HCT116 (cell line): ENCODE measurements at regions not wholly inside any gene's neighbourhood (a gene's known extent, or its start where the extent isn't known, plus 50 kb on each side); places are given as distances from the start of the nearest gene placed in this dataset.

Experiments
- ATAC-seq: fragments of 200-7000 bp; cut with Tn5 transposase; 2 replicates; pipeline ENCODE4 v1.9.1; 2020; ENCODE audit warnings: mild to moderate bottlenecking, moderate library complexity
- BruUV-seq: library from RNA; stranded (reverse); fragments of 400-500 nt; replicated peaks from 2 replicates; lab custom pipeline; 2021; lab: Mats Ljungman, UMichigan
- CTCF ChIA-PET: fragments of 300-600 bp; sonication (Branson Sonifier 250); formaldehyde crosslinking; loops from one replicate; lab custom pipeline; 2021; ENCODE audit warnings: antibody characterized with exemption; lab: Charles Lee
- POLR2A ChIA-PET: fragments of 300-600, 350-600 bp; sonication (Branson Sonifier 250); formaldehyde crosslinking; loops from one replicate; lab custom pipeline; 2021; ENCODE audit warnings: antibody characterized with exemption; lab: Charles Lee
- RAD21 ChIA-PET, 2 experiments: fragments of 300-600 bp; sonication (Branson Sonifier 250); formaldehyde crosslinking; loops; one replicate each; lab custom pipeline; 2023; ENCODE audit warnings: low total read pairs in 2 of 2; ENCODE audit not compliant: uncharacterized antibody in 2 of 2, unreplicated experiment in 2 of 2, low non-redundant PET in 1 of 2; lab: Charles Lee
- DNase-seq: peaks from one replicate; pipeline ENCODE4 v3.0.0-alpha.2; 2010; ENCODE audit warnings: low read depth, low spot score
- H2AFZ ChIP-seq: fragments of 200-600 bp; shearing (Covaris generic), sonication (generic); 2 replicates; pipeline ENCODE4 v1.6.1; 2017; ENCODE audit warnings: low read depth, mixed run types, mixed read lengths, antibody characterized with exemption, low read length; ENCODE audit not compliant: poor library complexity, severe bottlenecking
- H3K27ac ChIP-seq: 2 replicates; pipeline ENCODE4 v1.5.1; 2012; ENCODE audit warnings: low read depth, low read length
- H3K27me3 ChIP-seq: fragments of 200-600 bp; sonication (generic); 2 replicates; pipeline ENCODE4 v1.6.1; 2016; ENCODE audit warnings: mixed run types, low read length, mixed read lengths; ENCODE audit not compliant: insufficient read depth
- H3K36me3 ChIP-seq, 2 experiments: fragments of 200-500 bp in 1 of 2; fragments of 200-600 bp in 1 of 2; sonication (Bioruptor generic) in 1 of 2; sonication (generic) in 1 of 2; 2 replicates each; pipeline versions ENCODE4 v1.5.1 to v1.6.1; 2014 to 2016; ENCODE audit warnings: low read length in 2 of 2, inconsistent platforms in 1 of 2, mixed read lengths in 1 of 2, mixed run types in 1 of 2; ENCODE audit not compliant: insufficient read depth in 2 of 2, control insufficient read depth in 1 of 2
- H3K4me1 ChIP-seq, 2 experiments: fragments of 200-600 bp in 1 of 2; sonication (generic) in 1 of 2; 2 replicates each; pipeline versions ENCODE4 v1.5.1 to v1.6.1; 2012 to 2017; ENCODE audit warnings: low read length in 2 of 2, inconsistent platforms in 1 of 2, mild to moderate bottlenecking in 1 of 2, mixed read lengths in 1 of 2, mixed run types in 1 of 2, moderate library complexity in 1 of 2; ENCODE audit not compliant: insufficient read depth in 2 of 2, control insufficient read depth in 1 of 2
- H3K4me2 ChIP-seq: fragments of 200-600 bp; sonication (generic); 2 replicates; pipeline ENCODE4 v1.6.1; 2017; ENCODE audit warnings: mixed run types, low read length, mixed read lengths
- H3K4me3 ChIP-seq, 2 experiments: fragments of 200-600 bp in 1 of 2; sonication (generic) in 1 of 2; replicated peaks in 1 of 2; 2 replicates each; pipeline ENCODE4 v1.5.1; 2011 to 2016; ENCODE audit warnings: low read length in 2 of 2, control low read depth in 1 of 2, low read depth in 1 of 2, mild to moderate bottlenecking in 1 of 2, mixed read lengths in 1 of 2, mixed run types in 1 of 2
- H3K79me2 ChIP-seq: fragments of 200-600 bp; sonication (generic); 2 replicates; pipeline ENCODE4 v1.6.1; 2017; ENCODE audit warnings: mild to moderate bottlenecking, mixed run types, low read length, moderate library complexity, mixed read lengths; ENCODE audit not compliant: insufficient read depth
- H3K9ac ChIP-seq: fragments of 200-600 bp; sonication (generic); 2 replicates; pipeline ENCODE4 v1.6.1; 2016; ENCODE audit warnings: low read length, mixed read lengths
- H3K9me2 ChIP-seq: fragments of 200-600 bp; sonication (generic), shearing (Covaris generic); 2 replicates; pipeline ENCODE4 v1.6.1; 2017; ENCODE audit warnings: mixed run types, mild to moderate bottlenecking, moderate library complexity; ENCODE audit not compliant: insufficient read depth
- H3K9me3 ChIP-seq, 2 experiments: fragments of 200-500 bp in 1 of 2; fragments of 200-600 bp in 1 of 2; sonication (Bioruptor generic) in 1 of 2; sonication (generic) in 1 of 2; 2 replicates each; pipeline ENCODE4 v1.6.1; 2014 to 2017; ENCODE audit warnings: low read length in 2 of 2, mixed read lengths in 2 of 2, inconsistent platforms in 1 of 2, low read depth in 1 of 2, mild to moderate bottlenecking in 1 of 2, mixed run types in 1 of 2, moderate library complexity in 1 of 2; ENCODE audit not compliant: control insufficient read depth in 1 of 2, insufficient read depth in 1 of 2
- H4K20me1 ChIP-seq: fragments of 200-600 bp; sonication (generic), shearing (Covaris generic); 2 replicates; pipeline ENCODE4 v1.6.1; 2017; ENCODE audit warnings: mixed run types, mild to moderate bottlenecking, moderate library complexity; ENCODE audit not compliant: insufficient read depth
- ATF3 ChIP-seq: IDR thresholded peaks from 2 replicates; pipeline ENCODE4 v1.6.1; 2012
- CBX3 ChIP-seq: IDR thresholded peaks from 2 replicates; pipeline ENCODE4 v1.6.1; 2012; ENCODE audit warnings: low read depth
- CEBPB ChIP-seq: IDR thresholded peaks from 2 replicates; pipeline ENCODE4 v1.6.1; 2012; ENCODE audit warnings: low read depth
- CTCF ChIP-seq, 3 experiments: fragments of 200-600 bp in 1 of 3; sonication (generic) in 1 of 3; IDR thresholded peaks in 2 of 3; conservative IDR thresholded peaks in 1 of 3; 2 replicates each; pipeline ENCODE4 v1.5.1; 2012 to 2017; ENCODE audit warnings: low read depth in 2 of 3, low read length in 2 of 3, antibody characterized with exemption in 1 of 3, borderline replicate concordance in 1 of 3, control low read depth in 1 of 3, mild to moderate bottlenecking in 1 of 3, mixed read lengths in 1 of 3, mixed run types in 1 of 3, moderate library complexity in 1 of 3; ENCODE audit not compliant: insufficient read depth in 1 of 3
- ELF1 ChIP-seq: IDR thresholded peaks from 2 replicates; pipeline ENCODE4 v1.6.1; 2012; ENCODE audit warnings: low read depth, borderline replicate concordance
- EZH2 ChIP-seq: fragments of 200-600 bp; sonication (generic); IDR thresholded peaks from 2 replicates; pipeline ENCODE4 v1.6.1; 2017; ENCODE audit warnings: antibody characterized with exemption, mixed run types
- EZH2phosphoT487 ChIP-seq: fragments of 200-600 bp; IDR thresholded peaks from 2 replicates; pipeline ENCODE4 v1.6.1; 2018; ENCODE audit warnings: antibody characterized with exemption, borderline replicate concordance
- FOSL1 ChIP-seq: IDR thresholded peaks from 2 replicates; pipeline ENCODE4 v1.6.1; 2012; ENCODE audit warnings: low read depth
- JUND ChIP-seq: IDR thresholded peaks from 2 replicates; pipeline ENCODE4 v1.6.1; 2012
- MAX ChIP-seq: IDR thresholded peaks from 2 replicates; pipeline ENCODE4 v1.6.1; 2012
- POLR2A ChIP-seq: IDR thresholded peaks from 2 replicates; pipeline ENCODE4 v1.7.0; 2011; ENCODE audit warnings: borderline replicate concordance; ENCODE audit not compliant: insufficient read depth, insufficient read length; ENCODE audit errors: extremely low read depth
- POLR2AphosphoS5 ChIP-seq: IDR thresholded peaks from 2 replicates; pipeline ENCODE4 v1.6.1; 2011; ENCODE audit warnings: mild to moderate bottlenecking, low read depth, low read length, moderate library complexity
- RAD21 ChIP-seq: IDR thresholded peaks from 2 replicates; pipeline ENCODE4 v1.6.1; 2012; ENCODE audit warnings: low read depth, mild to moderate bottlenecking
- SIN3A ChIP-seq: IDR thresholded peaks from 2 replicates; pipeline ENCODE4 v1.6.1; 2012; ENCODE audit warnings: low read depth
- SP1 ChIP-seq: IDR thresholded peaks from 2 replicates; pipeline ENCODE4 v1.6.1; 2012; ENCODE audit warnings: low read depth
- TCF7L2 ChIP-seq: IDR thresholded peaks from 2 replicates; pipeline ENCODE4 v1.7.0; 2011; ENCODE audit warnings: borderline replicate concordance, inconsistent platforms; ENCODE audit not compliant: insufficient read depth, insufficient read length; ENCODE audit errors: extremely low read depth
- YY1 ChIP-seq: IDR thresholded peaks from 2 replicates; pipeline ENCODE4 v1.6.1; 2011; ENCODE audit warnings: low read length, low read depth, moderate library complexity, mild to moderate bottlenecking; ENCODE audit not compliant: insufficient replicate concordance; ENCODE audit errors: extremely low read depth
- ZNF274 ChIP-seq: fragments of 200-500 bp; sonication (Bioruptor generic); IDR thresholded peaks from 2 replicates; pipeline ENCODE4 v1.6.1; 2014; ENCODE audit warnings: mild to moderate bottlenecking, low read depth, low read length, inconsistent platforms
- intact Hi-C: fragments of 100-400 bp; cut with micrococcal nuclease; formaldehyde crosslinking; loops from 2 replicates; pipeline ENCODE4 v1.10.0; 2022

DNA sequence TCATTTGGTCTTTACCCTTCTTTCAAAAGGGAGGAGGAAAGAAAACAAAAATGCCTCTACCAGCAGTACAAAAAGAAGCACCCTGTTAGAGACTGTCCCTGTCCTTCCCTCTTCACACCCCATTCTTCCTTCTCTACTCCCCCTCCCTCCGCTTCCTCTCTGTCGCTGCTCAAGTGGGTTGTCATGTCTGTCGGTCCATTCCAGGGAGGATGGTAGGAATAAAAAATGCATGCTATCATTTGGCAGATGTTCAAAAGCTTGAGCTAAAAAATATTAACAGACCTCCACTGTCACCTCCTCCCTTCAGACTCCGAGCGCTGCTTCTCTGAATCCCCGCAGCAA, 482.0 kb downstream of the BCL11A start:
- BruUV-seq, result no TSS peak
- TF ChIP-seq SP1 (no peak), CBX3 (no peak), JUND (no peak), RAD21 (no peak), YY1 (no peak), ELF1 (no peak), EZH2phosphoT487 (no peak), TCF7L2 (no peak), ZNF274 (no peak), ATF3 (no peak), POLR2A (no peak), POLR2AphosphoS5 (no peak), FOSL1 (no peak), MAX (no peak), EZH2 (no peak), CTCF (IDR thresholded peaks at IDR 0.05 in 2 of 3, conservative IDR thresholded peaks at IDR 0.05 in 1 of 3; ENCODE audit: borderline replicate concordance in 1 of 3, insufficient read depth in 1 of 3, low read depth in 2 of 3, low read length in 2 of 3) (no peak), SIN3A (no peak), CEBPB (no peak)
- TF ChIP-seq, all 23 proteins: peak for 0
- no peak overlapping the region for H2AFZ ChIP-seq
- no peak overlapping the region for H3K4me2 ChIP-seq
- CTCF ChIA-PET, result no interaction called here
- RAD21 ChIA-PET, result no interaction called here
- no peaks in the 10 kb centered on the region for H3K36me3 ChIP-seq
- no peak overlapping the region for H3K9ac ChIP-seq
- ATAC-seq (no peak), DNase-seq (no peak)
- POLR2A ChIA-PET, result no interaction called here
- H4K20me1 ChIP-seq, result no peaks in the 10 kb centered on the region
- intact Hi-C loops, result no loop called here
- 0 out of 2 replicates have a peak, but pooled peaks cover 20% of the 10 kb centered on the region for H3K27me3 ChIP-seq
- no peaks in the 10 kb centered on the region for H3K9me3 ChIP-seq
- H3K4me1 ChIP-seq, result no peaks in the 10 kb centered on the region
- no peaks in the 10 kb centered on the region for H3K9me2 ChIP-seq
- H3K79me2 ChIP-seq, result no peaks in the 10 kb centered on the region
- no peak overlapping the region for H3K27ac ChIP-seq
- no peak overlapping the region for H3K4me3 ChIP-seq
